GM23248 (cell line): ENCODE measurements at regions not wholly inside any gene's neighbourhood (a gene's known extent, or its start where the extent isn't known, plus 50 kb on each side); places are given as distances from the start of the nearest gene placed in this dataset.

Experiments used
- EZH2 ChIP-seq: fragments of 200-600 bp; sonication (generic); IDR thresholded peaks from 2 replicates; pipeline ENCODE4 v1.6.1; 2018; ENCODE audit warnings: antibody characterized with exemption, mild to moderate bottlenecking; ENCODE audit not compliant: insufficient read depth, poor library complexity, severe bottlenecking
- EZH2phosphoT487 ChIP-seq: fragments of 200-600 bp; sonication (generic); IDR thresholded peaks from 2 replicates; pipeline ENCODE4 v1.6.1; 2018; ENCODE audit warnings: antibody characterized with exemption, moderate library complexity, mild to moderate bottlenecking, low read depth; ENCODE audit not compliant: insufficient read depth

DNA sequence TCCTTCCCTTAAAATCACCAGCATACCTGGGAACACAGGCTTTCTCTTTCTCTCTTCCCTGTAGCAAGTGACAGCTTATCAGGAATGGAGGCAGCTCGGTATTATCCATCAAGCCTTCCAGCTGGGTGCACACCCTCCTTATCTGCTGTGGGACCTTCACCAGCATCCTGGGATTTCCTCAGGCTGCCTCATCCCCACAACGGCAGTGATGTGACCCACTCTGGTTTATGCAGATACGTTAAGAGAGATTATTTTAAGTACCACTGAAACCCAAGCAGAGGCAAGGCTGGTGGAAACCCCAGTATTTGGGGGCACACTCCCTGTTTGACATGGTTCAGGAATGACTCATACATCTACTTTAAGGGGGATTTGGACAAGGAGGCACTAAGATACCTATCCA is 192.1 kb downstream of the TM9SF2 start:
- TF ChIP-seq EZH2phosphoT487: no peak
- no peak for TF ChIP-seq EZH2
